Erythroblast (primary cell): ENCODE measurements at regions not wholly inside any gene's neighbourhood (a gene's known extent, or its start where the extent isn't known, plus 50 kb on each side); places are given as distances from the start of the nearest gene placed in this dataset.

ENCODE experiments used
- GATA1 ChIP-seq: IDR thresholded peaks from 2 replicates; pipeline ENCODE4 v1.6.1; 2011; ENCODE audit warnings: low read depth, mild to moderate bottlenecking, control low read depth, low read length, moderate library complexity
- POLR2A ChIP-seq: IDR thresholded peaks from 2 replicates; pipeline ENCODE4 v1.6.1; 2011; ENCODE audit warnings: mild to moderate bottlenecking, low read length

- TF ChIP-seq POLR2A (no peak), GATA1 (no peak)
These were observed 138.3 kb downstream of the SQOR start for GRCh38 chr15:45773149-45773548.
